Epidermal melanocyte (primary cell): ENCODE measurements at regions not wholly inside any gene's neighbourhood (a gene's known extent, or its start where the extent isn't known, plus 50 kb on each side); places are given as distances from the start of the nearest gene placed in this dataset.

Source experiments
- DNase-seq: peaks from one replicate; pipeline ENCODE4 v3.0.0; 2011; ENCODE audit warnings: low spot score; ENCODE audit not compliant: insufficient read length

DNA sequence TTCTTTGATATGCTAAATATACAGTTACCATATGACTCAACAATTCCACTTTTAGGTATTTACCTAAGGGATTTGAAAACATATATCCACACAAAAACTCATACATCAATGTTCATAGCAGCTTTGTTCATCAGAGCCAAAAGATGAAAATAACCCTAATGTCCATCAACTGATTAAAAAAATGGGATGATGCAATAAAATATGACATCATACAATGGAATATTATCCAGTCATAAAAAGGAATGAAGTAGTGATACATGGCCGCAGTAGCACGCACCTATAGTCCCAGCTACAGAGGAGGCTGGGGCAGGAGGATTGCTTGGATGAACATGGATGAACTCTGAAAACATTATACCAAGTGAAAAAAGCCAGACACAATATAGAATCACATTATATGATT, 101.4 kb upstream of the SIRPA start:
- no peak for DNase-seq

DNA sequence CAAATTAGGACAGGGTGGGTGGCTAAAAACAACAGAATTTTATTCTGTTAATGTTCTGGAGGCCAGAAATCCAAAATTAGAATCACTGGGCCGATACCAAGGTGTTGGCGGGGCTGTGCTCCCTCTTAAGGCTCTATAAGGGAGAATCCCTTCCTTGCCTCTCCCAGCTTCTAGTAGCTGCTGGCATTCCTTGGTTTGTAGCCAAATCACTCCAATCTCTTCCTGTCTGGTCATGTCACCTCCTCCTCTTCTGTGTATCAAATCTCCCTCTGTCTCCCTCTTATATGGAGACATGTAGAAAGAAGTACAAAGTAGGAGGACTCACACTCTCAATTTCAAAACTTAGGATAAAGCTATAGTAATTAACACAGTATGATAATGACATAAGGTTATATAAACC, 102.9 kb upstream of the SIRPA start:
- DNase-seq, result no peak

- no peak for DNase-seq
Measured at GRCh38 chr20:1790386-1790785, 104.8 kb upstream of the SIRPA start.

GRCh38 chr20:1788044-1788443, 107.2 kb upstream of the SIRPA start:
- no peak for DNase-seq

- DNase-seq, result no peak
Measured at GRCh38 chr20:1786486-1786885, 108.7 kb upstream of the SIRPA start.

DNA sequence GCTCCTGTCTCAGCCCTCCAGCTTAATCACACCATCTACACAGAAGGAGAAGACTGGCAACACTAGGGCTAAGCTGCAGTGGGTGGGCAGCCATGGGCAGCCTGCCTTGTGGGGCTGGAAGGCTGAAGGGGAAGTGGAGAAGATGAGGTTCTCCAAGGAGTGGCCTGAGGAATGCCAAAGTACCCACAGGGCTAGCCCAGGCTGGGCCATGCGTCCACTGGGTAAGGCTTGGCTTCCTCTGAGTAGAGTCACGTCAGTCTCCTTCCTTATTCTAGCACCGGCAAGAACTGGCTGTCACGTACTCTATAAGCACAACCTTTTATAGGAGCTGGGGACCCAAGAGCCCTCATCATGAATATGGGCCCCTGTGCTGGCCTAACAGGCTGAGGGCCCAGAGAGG, 110.6 kb upstream of the SIRPA start:
- no peak for DNase-seq

- DNase-seq, result no peak
Measured at GRCh38 chr20:1783245-1783644, 112.0 kb upstream of the SIRPA start.

GRCh38 chr20:1782181-1782580, 113.0 kb upstream of the SIRPA start:
- DNase-seq, result no peak

- no peak for DNase-seq
Measured at GRCh38 chr20:1779567-1779966, 115.6 kb upstream of the SIRPA start.

- no peak for DNase-seq
Measured at GRCh38 chr20:1778338-1778737, 116.9 kb upstream of the SIRPA start.

GRCh38 chr20:1777476-1777820, 117.8 kb upstream of the SIRPA start:
- no peak for DNase-seq

GRCh38 chr20:1776681-1777475, 118.3 kb upstream of the SIRPA start:
- DNase-seq, result no peak

DNA sequence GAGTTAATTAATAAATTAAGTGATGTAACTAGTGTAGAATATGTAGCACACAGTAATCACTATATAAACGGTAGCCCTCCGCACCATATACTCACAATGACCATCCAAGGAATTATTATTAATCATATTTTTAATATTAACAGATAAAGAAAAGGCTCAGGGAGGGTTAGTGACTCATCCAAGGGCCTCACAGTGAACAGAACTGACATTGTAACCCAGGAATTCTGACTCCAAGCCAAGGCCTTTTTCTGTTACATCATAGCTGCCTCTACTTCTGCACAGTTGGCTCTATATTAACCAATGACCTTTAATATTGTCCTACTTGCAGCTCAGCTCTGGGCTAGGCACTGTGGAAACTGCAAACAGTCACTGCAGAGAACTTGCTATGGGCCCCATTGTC, 117.5 kb upstream of the SIRPG start:
- no peak for DNase-seq

DNA sequence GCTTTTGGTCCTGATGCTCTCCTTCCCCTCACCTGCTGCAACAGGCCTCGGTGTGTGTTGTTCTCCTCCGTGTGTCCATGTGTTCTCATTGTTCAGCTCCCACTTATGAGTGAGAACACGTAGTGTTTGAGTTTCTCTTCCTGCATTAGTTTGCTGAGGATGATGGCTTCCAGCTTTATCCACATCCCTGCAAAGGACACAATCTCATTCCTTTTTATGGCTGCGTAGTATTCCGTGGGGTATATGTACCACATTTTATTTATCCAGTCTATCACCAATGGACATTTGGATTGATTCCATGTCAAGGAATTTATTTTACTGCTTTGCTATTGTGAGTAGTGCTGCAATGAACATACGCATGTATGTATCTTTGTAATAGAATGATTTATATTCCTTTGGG, 116.9 kb upstream of the SIRPG start:
- DNase-seq, result no peak

DNA sequence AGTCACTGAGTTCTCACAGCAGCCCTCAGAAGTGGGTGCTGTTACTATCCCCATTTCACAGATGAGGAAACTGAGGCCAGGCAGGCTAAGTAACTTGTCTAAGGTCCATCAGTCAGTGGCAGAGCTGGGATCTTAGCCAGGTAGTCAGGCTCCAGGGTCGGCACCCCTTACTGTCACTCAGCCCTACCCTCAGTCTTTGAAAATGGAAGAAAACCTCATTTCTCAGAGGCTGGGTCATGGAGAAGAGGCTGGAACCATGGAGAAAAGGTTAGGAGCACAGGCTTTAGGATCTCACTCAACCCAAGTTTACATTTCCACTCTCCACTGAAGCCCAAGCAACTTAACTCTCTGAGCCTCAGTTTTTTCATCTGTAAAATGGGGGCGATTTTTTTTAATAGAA, 116.2 kb upstream of the SIRPG start:
- no peak for DNase-seq

GRCh38 chr20:1769491-1769890, 111.9 kb upstream of the SIRPG start:
- DNase-seq, result no peak

- no peak for DNase-seq
Measured at GRCh38 chr20:1766731-1767130, 109.2 kb upstream of the SIRPG start.

DNA sequence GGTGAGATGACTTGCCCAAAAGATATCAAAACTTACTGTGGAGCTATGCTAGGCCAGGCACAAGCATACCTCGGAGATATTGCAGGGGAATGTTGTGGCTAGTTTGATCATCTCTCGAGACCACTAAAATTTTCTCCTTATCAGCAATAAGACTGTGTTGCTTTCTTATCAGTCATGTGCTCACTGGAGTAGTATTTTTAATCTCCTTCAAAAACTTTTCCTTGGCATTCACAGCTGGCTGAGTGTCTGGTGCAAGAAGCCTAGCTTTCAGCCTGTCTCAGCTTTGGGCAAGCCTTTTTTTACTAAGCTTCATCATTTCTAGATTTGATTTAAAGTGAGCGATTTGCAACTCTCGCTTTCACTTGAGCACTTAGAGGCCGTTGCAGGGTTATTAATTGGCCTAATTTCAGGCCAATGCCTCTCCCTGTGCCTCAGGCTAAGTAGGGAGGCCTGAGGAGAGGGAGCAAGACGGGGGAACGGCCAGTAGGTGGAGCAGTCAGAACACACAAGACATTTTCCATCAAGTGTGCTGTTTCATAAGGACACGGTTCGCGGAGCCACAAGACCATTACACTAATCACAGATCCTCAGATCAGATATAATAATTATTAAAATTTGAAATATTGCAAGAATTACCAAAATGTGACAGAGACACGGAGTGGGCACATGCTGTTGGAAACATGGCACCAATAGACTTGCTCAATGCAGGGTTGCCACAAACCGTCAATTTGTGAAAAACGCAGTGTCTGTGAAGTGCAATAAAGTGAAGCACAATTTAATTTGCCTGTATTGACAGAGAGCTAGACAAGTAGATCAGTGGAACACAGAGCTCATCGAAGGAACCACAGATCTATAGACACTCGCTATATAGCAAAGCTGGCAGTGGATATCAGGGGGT, 106.8 kb upstream of the SIRPG start:
- peak; percentile 92 for DNase-seq

DNA sequence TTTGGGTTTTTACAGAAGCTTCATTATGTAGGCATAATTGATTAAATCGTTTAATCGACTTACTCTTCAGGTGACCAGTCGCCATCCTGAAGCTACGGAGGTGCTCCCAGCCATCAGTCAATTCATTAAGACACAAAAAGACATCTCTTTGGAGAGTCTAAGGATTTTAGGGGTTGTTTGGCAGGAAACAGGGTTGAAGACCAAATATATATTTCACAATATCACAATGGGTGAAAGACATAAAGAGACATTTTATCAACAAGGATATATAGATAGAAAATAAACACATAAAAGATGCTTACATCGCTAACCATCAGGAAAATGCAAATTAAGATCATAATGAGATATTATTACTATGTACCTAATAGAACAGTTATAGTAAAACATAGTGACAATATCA, 104.0 kb upstream of the SIRPG start:
- no peak for DNase-seq

GRCh38 chr20:1761116-1761515, 103.5 kb upstream of the SIRPG start:
- no peak for DNase-seq

DNA sequence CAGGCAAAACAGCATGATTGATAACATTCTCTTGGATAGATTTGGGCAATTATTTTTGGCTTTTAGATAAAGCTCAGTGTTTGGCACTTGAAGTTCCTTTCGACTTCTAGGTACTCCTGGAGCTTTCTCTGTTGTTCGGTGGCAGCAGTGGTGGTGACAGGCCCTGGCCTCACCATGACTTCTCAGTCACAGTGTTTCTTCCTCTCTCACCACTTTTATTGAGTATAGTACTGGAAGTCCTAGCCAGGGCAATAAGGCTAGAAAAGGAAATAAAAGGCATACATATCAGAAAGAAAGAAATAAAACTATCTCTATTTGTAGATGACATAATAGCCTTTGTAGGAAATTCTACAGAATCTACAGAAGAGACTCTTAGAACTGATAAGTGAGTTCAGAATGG, 101.2 kb upstream of the SIRPG start:
- no peak for DNase-seq

- no peak for DNase-seq
Measured at GRCh38 chr20:1757606-1758512, 100.3 kb upstream of the SIRPG start.
